GM19025 (cell line): ENCODE measurements at regions not wholly inside any gene's neighbourhood (a gene's known extent, or its start where the extent isn't known, plus 50 kb on each side); places are given as distances from the start of the nearest gene placed in this dataset.
A peak's percentile ranks its signal among the peaks of the same experiment; 100 is the strongest.
"Not testable (repeated sequence)": the region's sequence is repeated elsewhere in the genome, so short reads cannot be mapped to it uniquely, and the experiment has no call there.

ENCODE experiments used
- ATAC-seq: cut with Tn5 transposase; IDR thresholded peaks from one replicate; pipeline ENCODE4 v1.9.1; 2021; ENCODE audit warnings: mild to moderate bottlenecking, low read depth, moderate library complexity; ENCODE audit not compliant: unreplicated experiment

DNA sequence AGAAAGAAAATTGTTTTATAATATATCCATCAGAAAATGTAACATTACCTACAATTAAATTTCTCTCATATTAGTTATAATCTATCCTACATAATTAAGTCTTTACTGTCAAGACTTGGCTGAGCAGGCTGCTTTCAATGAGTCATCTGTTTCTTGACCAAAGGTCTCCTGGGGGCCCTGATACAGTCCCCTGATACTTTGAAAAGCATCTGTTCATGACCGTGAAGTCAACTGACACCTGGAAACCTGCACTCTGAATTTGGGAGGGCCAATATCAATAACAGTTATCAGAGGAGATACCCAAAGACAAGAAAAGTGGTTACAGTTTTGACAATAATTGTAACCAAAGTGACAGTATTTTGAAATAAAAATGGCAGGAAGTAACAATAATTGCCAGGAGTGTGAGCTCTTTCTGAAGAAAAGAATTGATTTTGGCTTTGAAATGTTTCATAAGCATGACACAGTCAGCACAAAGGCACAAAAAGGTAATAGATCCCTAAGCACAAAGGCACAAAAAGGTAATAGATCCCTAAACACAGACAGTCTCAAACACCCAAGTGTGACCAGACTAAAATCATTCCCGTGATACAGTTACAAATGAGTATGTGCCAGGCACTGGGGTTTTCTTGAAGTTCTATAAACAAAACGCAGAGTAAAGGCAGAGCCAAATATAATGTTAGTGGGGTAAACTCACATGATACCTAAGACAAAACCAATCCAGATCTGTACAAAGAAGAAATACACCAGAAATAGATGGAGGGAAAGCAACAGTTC, 260.7 kb downstream of the PLOD2 start:
- peak; percentile 63 for ATAC-seq

DNA sequence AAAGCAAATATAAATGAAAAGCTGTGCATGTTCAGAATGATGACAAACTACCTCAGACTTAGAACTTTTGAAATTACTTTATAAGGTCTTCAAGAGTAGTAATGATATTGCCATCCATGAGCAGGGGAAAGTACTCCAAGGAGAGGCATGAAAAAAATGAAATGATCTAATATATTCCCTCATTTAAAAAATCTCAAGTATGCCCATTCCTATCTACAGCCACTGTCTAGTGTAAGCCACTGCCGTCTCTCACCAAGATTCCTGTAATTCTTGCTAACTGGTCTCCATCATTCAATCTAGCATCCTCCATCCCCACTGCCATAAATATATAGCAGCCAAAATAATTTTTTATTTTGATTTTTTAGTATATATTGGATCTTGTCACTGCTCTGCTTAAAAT, 258.8 kb downstream of the PLOD2 start:
- ATAC-seq, result no peak

DNA sequence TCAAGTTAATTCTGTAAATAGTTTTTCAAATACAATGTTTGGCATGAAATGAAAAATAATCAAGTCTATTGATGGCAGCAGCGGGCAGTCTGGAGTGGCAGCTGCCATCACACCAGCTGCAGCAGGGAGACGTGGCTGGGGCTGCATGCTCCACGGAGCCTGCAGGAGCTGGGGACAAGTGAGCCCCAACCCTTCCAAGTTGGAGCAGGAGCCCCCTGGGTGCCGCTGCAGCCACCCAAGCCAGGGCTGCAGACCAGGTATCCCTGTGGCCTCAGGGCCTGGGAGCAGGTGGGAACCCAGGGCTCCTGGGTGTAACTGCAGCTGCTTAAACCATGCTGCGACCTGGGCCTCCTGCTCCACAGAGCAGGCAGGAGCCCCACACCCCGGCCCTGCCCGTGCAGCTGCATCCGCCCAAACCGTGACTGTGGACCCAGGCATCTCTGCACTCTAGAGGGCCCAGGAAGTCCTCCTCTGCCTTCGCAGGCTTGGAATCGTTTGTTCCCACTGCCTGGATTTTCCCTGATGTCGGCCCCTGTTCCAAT, 257.4 kb downstream of the PLOD2 start:
- no peak for ATAC-seq

DNA sequence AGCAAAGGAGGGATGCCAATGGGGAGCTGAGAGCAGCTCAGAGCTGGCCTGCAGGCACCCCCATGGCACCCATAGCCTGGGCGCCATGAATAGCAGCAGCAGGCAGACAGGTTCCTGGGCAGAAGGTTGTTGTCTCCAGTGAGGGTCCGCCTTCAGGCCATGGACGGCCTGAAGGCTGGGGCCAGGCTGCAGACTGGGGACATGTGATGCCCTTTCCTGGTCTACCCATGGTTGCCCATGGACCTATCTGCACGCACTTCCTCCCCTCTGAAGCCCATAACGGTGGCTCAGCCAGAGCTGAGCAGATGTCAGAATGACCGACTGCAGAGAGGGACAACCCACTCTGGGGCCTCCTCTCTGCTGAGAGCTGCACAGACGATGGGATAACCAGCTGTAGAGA, 256.8 kb downstream of the PLOD2 start:
- no peak for ATAC-seq

DNA sequence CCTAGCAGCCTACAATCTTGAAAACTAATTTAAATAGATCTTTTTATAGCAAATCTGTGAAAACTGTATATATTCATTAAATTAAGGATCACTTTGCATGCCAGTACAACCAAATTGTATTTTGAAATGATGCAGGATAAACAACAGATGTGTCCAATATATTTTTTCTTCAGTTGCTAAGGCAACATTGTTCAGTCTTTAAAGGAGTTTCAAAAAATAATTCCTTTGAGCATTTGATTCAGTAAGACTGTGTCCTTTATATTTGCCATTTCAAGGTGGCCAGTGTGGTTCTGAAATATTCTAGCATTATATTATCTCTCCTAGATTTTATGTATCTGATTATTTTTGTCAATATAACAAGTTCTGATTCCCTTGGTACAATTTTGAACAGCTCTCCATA, 254.7 kb downstream of the PLOD2 start:
- ATAC-seq, result no peak

DNA sequence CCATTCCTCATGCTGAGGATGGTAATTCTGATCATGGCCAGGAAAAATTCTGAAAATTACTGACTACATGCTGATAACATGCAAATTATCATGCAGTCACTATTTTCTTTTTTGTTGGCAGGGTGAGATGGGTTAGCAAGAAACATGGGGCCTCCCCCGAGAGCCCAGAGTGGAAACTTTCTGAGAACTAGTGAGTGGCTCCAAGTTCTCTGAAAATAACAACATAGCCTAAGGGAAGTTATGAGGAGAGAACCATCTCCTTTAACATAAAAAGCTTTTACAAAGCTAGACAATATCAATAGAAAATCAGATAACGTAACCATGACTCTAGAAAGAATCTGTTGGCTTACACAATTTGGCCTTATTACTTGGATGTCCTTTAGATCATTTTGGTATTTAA, 254.2 kb downstream of the PLOD2 start:
- no peak for ATAC-seq

DNA sequence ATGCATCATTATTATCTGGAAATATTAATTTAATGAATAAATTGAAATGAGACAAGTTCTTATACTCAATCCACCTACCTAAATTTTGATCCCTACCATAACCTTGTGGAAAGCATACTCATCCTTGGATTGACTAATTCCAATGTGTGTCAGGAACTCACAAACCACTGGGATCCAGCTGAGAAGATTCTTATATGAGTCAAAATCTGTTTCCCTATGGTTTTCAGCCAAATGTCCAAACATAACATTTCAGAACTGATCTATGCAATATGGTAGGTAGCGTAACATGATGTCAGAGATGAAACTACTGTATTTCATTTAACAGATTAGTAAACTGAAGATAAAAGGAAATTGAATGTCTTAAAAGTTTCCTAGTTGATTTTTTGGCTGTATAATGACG, 250.0 kb downstream of the PLOD2 start:
- no peak for ATAC-seq

DNA sequence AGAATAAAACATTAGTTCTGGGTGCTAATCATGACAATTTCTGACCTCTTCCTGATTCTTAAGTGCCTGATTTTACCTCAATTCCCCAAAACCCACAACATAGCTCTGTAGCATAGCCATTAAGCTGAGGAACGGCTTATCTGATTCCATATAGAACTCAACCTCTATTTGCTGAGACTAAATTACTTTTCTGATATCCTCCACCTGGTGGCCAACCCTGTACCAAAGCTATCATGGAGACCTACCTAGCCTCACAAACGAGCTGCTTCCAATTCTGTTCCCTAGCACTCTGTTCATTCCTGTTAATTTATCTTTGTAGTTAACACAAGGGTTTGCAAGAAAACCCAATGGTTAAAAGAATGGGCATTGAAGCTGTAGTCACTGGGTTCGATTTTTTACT, 245.2 kb downstream of the PLOD2 start:
- ATAC-seq, result no peak

DNA sequence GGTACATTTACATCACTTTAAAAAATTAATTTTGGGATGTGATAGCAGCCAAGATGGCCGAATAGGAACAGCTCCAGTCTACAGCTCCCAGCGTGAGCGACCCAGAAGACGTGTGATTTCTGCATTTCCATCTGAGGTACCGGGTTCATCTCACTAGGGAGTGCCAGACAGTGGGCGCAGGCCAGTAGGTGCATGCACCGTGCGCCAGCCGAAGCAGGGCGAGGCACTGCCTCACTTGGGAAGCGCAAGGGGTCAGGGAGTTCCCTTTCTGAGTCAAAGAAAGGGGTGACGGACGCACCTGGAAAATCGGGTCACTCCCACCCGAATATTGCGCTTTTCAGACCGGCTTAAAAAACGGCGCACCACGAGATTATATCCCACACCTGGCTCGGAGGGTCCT, 233.2 kb downstream of the PLOD2 start:
- not testable (repeated sequence) for ATAC-seq

DNA sequence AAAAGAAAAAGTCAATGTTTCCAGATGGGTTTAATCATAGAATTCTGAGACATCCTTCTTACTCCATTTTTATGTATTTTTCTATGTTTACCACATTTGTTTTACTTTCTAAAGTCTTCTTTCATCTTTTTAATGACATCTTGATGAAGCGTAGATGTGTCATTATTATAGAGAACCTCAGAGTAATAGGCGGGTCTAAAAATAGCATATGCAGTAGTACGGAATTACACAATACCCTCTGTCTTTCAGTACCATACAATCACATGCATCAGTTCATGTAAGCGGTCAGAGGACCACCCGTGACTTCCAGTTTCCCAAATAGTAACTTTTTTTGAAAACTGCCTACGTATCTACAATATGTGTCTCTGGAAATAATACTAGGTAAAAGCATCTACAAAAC, 224.0 kb downstream of the PLOD2 start:
- ATAC-seq, result no peak

DNA sequence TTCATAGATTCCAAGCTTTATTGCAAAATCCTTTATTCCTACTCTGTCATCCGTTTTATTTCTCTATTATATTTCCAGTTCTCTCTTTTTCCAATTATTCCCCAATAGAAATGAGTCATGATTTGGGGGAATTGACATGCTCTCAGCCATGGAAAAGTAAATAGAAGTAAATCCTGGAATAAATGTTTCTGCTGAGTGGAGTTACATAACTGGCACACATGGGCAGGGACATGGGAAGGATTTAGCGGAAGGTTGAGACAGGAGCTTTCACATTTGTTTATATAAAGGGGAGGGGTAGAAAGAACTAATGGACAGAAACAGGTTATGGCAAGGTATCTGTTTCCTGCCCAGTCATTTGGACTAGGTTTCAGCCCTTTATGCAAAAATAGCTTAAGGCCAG, 221.6 kb downstream of the PLOD2 start:
- ATAC-seq, result no peak

DNA sequence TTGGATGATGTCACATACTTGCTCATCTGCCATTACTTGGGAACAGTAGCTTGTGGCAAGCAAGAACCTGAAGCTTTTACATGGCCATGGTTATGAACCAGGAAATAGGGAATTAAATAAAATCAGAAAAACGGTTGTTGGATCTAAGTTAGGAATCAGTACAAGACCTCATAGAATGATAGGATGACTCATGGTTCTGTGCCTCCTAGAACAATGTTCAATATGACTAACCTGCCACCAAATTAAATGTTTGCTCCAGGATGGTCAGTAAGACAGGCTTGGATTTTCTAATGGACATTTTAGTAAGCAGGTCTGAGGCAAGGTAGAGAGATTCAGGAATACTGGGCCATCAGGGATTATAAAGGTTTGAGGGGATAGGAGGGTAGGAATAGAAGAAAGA, 218.9 kb downstream of the PLOD2 start:
- no peak for ATAC-seq

DNA sequence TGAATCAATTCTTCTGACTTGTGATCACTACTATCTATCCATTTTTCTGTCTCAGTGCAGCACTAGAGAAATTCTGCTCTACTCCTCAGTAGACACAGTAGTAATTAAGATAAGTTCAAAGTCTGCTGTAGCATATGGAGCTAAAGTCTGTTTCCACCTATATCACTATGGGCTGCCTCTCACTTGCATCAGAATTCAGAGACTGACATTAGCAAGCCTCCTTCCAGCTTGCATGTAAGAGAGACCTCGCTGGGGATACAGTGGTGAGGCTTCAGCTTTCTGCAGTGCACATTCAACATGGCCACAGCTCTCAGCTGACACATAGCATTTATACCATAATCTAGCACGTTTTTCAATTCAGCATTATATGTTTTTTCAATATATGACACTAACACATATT, 217.0 kb downstream of the PLOD2 start:
- no peak for ATAC-seq

DNA sequence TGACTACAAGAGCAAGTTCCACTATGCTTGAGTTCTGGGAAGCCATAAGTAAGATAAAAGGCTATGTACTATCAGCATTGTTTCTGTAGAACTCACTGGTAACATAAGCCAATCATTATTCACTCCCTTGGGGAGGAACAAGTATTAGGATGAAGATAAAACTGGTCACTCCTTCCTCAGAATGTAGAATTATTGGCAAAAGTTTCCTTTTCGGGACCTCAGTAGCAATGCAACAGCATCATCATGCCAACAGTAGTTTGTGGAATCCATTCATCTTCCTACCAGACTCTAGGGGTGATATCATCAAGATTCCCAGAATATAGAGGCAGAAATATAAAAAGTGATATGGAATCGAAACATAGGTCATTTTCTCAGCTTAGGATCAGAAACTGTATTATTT, 209.5 kb downstream of the PLOD2 start:
- no peak for ATAC-seq

DNA sequence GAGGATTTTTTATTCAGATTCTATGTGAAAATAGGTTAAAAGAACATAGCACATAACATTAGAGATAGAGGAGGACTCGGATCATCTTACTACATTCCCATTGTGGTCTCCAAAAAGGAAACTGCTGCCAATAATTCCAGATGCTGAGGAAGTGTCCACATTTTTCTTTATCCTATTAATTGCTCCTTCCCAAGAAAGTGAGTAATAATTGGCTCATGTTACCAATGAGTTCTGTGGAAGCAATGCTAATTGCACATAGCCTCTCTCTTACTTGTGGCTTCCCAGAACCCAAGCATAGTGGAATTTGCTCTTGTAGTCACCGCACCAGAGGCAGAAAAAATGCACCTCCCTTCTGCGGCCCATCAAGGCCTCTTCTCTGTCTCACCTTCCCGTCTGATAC, 208.4 kb downstream of the PLOD2 start:
- ATAC-seq, result no peak

DNA sequence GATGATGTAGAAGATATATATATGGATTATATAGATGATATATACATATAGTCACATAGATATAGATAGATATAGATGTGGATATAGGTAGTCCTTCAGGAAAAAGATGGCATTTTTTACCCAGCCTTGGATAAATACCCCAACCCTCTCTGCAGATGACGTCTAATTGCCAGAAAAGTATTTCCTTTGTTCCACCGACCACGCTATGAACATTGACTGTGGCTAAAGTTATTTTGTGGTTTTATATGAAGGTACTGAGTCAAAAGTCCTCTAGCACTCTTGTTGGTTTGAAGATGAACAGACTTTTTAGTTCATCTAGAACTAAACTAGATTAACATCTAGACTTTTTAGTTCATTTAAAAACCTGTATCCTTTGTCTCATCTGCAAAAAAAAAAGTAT, 207.7 kb downstream of the PLOD2 start:
- no peak for ATAC-seq

DNA sequence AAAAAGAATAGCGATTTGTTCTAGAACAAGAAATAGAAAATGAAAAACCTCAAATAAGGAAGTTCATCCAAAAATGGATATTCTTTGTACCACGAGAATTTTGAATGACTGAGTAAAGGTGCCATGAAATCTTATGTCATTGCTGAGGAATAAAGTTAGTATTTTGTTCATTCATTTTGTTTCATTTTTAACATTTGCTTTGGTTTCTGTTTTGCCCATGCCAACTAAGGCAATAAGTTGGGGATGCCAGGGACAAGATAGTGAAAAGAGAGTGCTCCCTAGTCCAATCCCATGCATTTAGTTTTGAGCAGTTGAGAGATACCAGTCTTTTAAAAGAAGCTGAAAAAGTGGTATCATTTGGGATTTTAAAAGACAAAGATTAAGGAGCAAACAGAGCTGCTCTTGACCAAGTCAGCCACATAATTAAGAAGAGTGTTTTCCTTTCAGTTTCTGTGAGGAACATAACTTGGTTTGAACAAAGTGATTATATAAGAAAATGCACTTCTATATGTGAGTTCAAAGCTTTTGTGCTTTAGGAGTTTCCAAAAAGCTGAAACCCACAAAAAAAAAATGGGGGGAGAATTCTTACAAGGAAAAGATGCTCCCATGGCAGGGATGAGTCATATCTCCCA, 201.4 kb downstream of the PLOD2 start:
- no peak for ATAC-seq

DNA sequence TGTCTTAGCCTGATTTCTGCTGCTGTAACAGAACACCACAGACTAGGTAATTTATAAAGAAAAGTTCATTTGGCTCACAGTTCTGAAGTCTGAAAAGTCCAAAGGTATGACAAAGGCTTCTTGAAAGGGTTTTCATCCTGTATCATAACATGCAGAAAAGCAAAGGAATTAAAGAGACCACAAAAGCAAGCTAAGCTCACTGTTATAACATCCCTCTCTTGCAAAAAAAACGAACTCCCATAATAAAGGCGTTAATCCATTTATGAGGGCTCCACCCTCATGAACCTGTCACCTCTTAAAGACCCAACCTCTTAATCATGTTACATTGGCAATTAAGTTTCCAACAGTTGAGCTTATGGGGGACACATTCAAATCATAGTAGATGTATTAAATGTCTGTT, 197.9 kb downstream of the PLOD2 start:
- no peak for ATAC-seq

DNA sequence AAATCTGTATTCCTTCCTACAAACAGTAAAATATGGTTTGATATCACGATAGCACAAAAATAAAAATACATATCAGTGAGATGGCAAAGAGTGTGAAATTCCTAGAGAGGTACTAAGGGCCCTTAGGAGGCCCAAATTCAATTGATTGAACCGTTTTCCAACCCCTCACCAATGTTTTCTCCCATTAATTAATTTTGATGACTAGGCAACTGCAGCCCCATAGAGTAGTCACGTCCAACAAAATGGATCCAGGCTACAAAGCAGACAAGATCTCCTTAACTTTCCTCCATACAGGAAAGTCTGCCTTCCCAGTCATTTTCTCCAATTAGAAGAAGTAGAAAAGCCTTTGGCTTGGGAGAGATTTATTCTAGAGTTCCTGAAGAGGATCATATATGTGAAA, 193.9 kb downstream of the PLOD2 start:
- ATAC-seq, result no peak

DNA sequence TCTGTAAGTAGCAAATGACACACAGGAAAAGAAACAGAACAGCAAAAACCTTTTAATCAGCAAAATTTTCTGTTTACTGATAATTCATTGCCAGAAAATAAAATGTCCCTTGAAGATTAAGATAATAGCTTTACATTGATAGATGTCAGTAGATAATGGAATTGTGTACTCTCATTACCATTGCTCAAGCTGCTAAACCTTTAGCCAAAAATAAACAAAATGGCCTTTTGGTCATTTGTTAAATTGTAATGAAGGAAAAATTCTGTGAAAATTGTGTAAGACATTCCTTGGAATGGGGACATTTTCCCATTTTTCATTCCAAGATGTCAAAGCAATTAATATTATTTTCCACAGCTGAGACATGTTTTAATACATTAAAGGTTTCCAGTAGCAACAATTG, 189.8 kb downstream of the PLOD2 start:
- ATAC-seq, result no peak

DNA sequence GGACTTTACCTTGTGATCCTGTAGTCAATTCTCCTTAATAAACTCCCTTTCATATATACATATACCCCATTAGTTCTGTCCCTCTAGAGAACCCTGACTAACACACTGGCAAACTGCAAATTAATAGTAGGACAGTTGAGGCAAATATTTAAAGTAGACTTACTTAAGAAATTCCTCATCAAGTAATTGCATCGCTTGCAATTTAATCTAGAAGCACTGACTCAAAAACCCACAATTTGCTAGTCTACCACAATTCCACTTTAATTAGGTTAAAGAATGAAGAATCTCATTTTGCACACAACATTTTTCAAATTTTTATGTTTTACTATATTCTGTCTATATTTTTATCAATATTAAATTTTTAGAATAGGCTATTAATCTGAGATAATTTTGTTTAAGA, 188.1 kb downstream of the PLOD2 start:
- no peak for ATAC-seq

DNA sequence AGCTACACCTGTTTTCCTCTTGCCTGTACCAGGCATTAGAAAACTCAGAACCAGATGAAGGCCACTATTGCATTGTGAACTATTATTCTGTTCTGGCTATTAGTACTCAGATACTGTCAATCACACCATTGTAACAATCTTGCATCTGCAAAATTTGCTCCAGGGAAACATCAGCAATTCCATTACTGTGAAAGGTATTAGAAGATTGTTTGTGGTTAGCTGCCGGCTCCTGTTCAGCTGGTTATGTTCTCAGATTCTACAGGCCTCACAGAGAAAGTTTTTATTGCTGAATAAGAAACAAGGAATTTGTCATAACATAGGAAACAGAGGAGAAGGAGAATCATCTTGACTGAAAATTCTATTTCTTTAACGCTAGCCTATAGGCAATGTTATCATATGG, 179.9 kb downstream of the PLOD2 start:
- ATAC-seq, result no peak
